ENCODE measurements at regions not wholly inside any gene's neighbourhood (a gene's known extent, or its start where the extent isn't known, plus 50 kb on each side); places are given as distances from the start of the nearest gene placed in this dataset.
"Not testable (repeated sequence)": the region's sequence is repeated elsewhere in the genome, so short reads cannot be mapped to it uniquely, and the experiment has no call there.

- no peak for DNase-seq (ENCODE audit: low read depth in 4 of 4, low spot score in 3 of 4)
These were observed 864.3 kb downstream of the TBC1D22A start for GRCh38 chr22:47626428-47627390.

- DNase-seq (ENCODE audit: low read depth in 4 of 4, low spot score in 3 of 4): no peak
These were observed 863.3 kb downstream of the TBC1D22A start for GRCh38 chr22:47625531-47626427.

GRCh38 chr22:47625013-47625385 is 862.5 kb downstream of the TBC1D22A start:
- no peak for DNase-seq (ENCODE audit: low read depth in 4 of 4, low spot score in 3 of 4)

- DNase-seq (ENCODE audit: low read depth in 4 of 4, low spot score in 3 of 4): no peak
These were observed 862.0 kb downstream of the TBC1D22A start for GRCh38 chr22:47624252-47625012.

GRCh38 chr22:47623763-47624148 is 861.3 kb downstream of the TBC1D22A start:
- DNase-seq (ENCODE audit: low read depth in 4 of 4, low spot score in 3 of 4): no peak

GRCh38 chr22:47623066-47623762 is 860.8 kb downstream of the TBC1D22A start:
- no peak for DNase-seq (ENCODE audit: low read depth in 4 of 4, low spot score in 3 of 4)

- no peak for DNase-seq (ENCODE audit: low read depth in 4 of 4, low spot score in 3 of 4)
These were observed 860.1 kb downstream of the TBC1D22A start for GRCh38 chr22:47622541-47622940.

GRCh38 chr22:47621253-47621652 is 858.8 kb downstream of the TBC1D22A start:
- no peak for DNase-seq (ENCODE audit: low read depth in 4 of 4, low spot score in 3 of 4)

GRCh38 chr22:47620391-47620790 is 857.9 kb downstream of the TBC1D22A start:
- DNase-seq (ENCODE audit: low read depth in 4 of 4, low spot score in 3 of 4): no peak

GRCh38 chr22:47619631-47620030 is 857.2 kb downstream of the TBC1D22A start:
- no peak for DNase-seq (ENCODE audit: low read depth in 4 of 4, low spot score in 3 of 4)

- DNase-seq (ENCODE audit: low read depth in 4 of 4, low spot score in 3 of 4): no peak
These were observed 855.9 kb downstream of the TBC1D22A start for GRCh38 chr22:47618180-47619010.

GRCh38 chr22:47617186-47617585 is 854.7 kb downstream of the TBC1D22A start:
- no peak for DNase-seq (ENCODE audit: low read depth in 4 of 4, low spot score in 3 of 4)

GRCh38 chr22:47616396-47617020 is 854.1 kb downstream of the TBC1D22A start:
- DNase-seq (ENCODE audit: low read depth in 4 of 4, low spot score in 3 of 4): no peak

- no peak for DNase-seq (ENCODE audit: low read depth in 4 of 4, low spot score in 3 of 4)
These were observed 852.6 kb downstream of the TBC1D22A start for GRCh38 chr22:47615051-47615450.

GRCh38 chr22:47613606-47614350 is 851.3 kb downstream of the TBC1D22A start:
- no peak for DNase-seq (ENCODE audit: low read depth in 4 of 4, low spot score in 3 of 4)

- DNase-seq (ENCODE audit: low read depth in 4 of 4, low spot score in 3 of 4): not testable (repeated sequence)
These were observed 850.7 kb downstream of the TBC1D22A start for GRCh38 chr22:47613181-47613580.

GRCh38 chr22:47612311-47612910 is 850.0 kb downstream of the TBC1D22A start:
- DNase-seq (ENCODE audit: low read depth in 4 of 4, low spot score in 3 of 4): no peak

- DNase-seq (ENCODE audit: low read depth in 4 of 4, low spot score in 3 of 4): no peak
These were observed 848.3 kb downstream of the TBC1D22A start for GRCh38 chr22:47610764-47611163.
